ENCODE measurements at regions not wholly inside any gene's neighbourhood (a gene's known extent, or its start where the extent isn't known, plus 50 kb on each side); places are given as distances from the start of the nearest gene placed in this dataset.

DNA sequence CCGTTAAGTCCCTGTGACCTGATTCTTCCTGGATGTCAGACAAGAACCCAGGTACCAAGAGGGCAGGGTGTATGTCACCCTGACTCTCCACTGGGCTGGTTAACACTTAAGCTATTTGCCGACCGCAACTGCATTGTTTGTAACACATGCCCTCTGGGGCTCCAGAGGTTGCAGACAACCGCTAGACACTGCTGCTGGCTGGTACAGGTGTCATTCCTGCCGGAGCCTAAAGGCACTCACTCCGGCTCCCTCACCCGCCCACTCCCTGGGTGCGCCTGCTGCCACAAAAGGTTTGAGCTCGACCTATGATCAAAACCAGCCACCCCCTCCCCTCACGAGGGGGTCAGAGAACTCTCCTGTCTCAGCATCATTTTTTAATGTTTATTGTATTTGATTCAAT, 208.2 kb downstream of the FAT4 start:
- TF ChIP-seq, protein P1, sequence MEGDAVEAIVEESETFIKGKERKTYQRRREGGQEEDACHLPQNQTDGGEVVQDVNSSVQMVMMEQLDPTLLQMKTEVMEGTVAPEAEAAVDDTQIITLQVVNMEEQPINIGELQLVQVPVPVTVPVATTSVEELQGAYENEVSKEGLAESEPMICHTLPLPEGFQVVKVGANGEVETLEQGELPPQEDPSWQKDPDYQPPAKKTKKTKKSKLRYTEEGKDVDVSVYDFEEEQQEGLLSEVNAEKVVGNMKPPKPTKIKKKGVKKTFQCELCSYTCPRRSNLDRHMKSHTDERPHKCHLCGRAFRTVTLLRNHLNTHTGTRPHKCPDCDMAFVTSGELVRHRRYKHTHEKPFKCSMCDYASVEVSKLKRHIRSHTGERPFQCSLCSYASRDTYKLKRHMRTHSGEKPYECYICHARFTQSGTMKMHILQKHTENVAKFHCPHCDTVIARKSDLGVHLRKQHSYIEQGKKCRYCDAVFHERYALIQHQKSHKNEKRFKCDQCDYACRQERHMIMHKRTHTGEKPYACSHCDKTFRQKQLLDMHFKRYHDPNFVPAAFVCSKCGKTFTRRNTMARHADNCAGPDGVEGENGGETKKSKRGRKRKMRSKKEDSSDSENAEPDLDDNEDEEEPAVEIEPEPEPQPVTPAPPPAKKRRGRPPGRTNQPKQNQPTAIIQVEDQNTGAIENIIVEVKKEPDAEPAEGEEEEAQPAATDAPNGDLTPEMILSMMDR (IDR thresholded peaks at IDR 0.05): no peak
- TF ChIP-seq EP300 (IDR thresholded peaks at IDR 0.05) (no peak), POLR2A (IDR thresholded peaks at IDR 0.05) (no peak)
